ENCODE measurements at regions not wholly inside any gene's neighbourhood (a gene's known extent, or its start where the extent isn't known, plus 50 kb on each side); places are given as distances from the start of the nearest gene placed in this dataset.
A peak's percentile ranks its signal among the peaks of the same experiment; 100 is the strongest.

GRCh38 chr18:30500240-30500945, 542.1 kb downstream of the DSC3 start:
- Histone ChIP-seq H3K27ac (ENCODE audit: insufficient read depth, low read length, poor library complexity, severe bottlenecking) (no peak overlapping the region), H3K9me3 (ENCODE audit: control insufficient read depth in 2 of 2, low read length in 2 of 2) (peaks cover 0 to 5% of the 10 kb centered on the region in 2 experiments), H3K4me1 (ENCODE audit: control insufficient read depth, insufficient read depth, low read length, poor library complexity, severe bottlenecking) (no peaks in the 10 kb centered on the region), H3K27me3 (ENCODE audit: control insufficient read depth, insufficient read depth, low read length) (no peaks in the 10 kb centered on the region), H3K4me3 (ENCODE audit: low read depth, low read length) (no peak overlapping the region), H3K36me3 (ENCODE audit: control insufficient read depth, insufficient read depth, low read length) (no peaks in the 10 kb centered on the region)
- DNase-seq (no peak), ATAC-seq (ENCODE audit: low read depth in 2 of 2) (no peak)
- Mint-ChIP-seq H3K36me3 (no peaks in the 10 kb centered on the region), H3K4me1 (no peaks in the 10 kb centered on the region), H3K9me3 (peaks cover 0 to 22% (median 5%) of the 10 kb centered on the region in 7 donors), H3K27ac (no peak overlapping the region), H3K4me3 (no peak overlapping the region), H3K27me3 (no peaks in the 10 kb centered on the region)

DNA sequence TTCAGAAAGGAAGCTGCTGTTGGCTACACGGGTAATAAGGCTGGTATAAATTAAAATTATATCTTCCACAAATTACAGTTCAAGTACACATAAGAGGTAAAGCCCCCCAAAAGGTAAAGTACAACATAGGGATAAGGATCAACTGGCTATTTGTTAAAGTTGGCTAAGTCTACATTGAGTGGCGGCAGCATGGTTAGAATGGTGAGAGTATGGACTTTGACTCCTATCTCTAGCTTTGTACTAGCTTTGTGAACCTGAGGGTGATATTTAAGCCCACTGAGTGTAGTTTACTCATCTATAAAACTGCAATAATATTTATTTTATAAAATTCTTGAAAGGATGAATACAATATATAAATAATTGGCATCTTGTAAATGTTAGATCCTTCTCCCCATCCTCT, 542.8 kb downstream of the DSC3 start:
- H3K27me3 ChIP-seq (ENCODE audit: control insufficient read depth, insufficient read depth, low read length) = no peaks in the 10 kb centered on the region
- H3K27ac ChIP-seq (ENCODE audit: insufficient read depth, low read length, poor library complexity, severe bottlenecking) = no peak overlapping the region
- no peak overlapping the region for H3K4me3 Mint-ChIP-seq
- DNase-seq (no peak), ATAC-seq (ENCODE audit: low read depth in 2 of 2) (no peak)
- no peaks in the 10 kb centered on the region for H3K36me3 ChIP-seq (ENCODE audit: control insufficient read depth, insufficient read depth, low read length)
- no peaks in the 10 kb centered on the region for H3K36me3 Mint-ChIP-seq
- H3K4me3 ChIP-seq (ENCODE audit: low read depth, low read length) = no peak overlapping the region
- H3K9me3 ChIP-seq (ENCODE audit: control insufficient read depth in 2 of 2, low read length in 2 of 2) = peaks cover 0 to 5% of the 10 kb centered on the region in 2 experiments
- H3K27ac Mint-ChIP-seq = no peak overlapping the region
- no peaks in the 10 kb centered on the region for H3K27me3 Mint-ChIP-seq
- no peaks in the 10 kb centered on the region for H3K4me1 ChIP-seq (ENCODE audit: control insufficient read depth, insufficient read depth, low read length, poor library complexity, severe bottlenecking)
- H3K9me3 Mint-ChIP-seq = peaks cover 0 to 19% (median 5%) of the 10 kb centered on the region in 7 donors
- H3K4me1 Mint-ChIP-seq = no peaks in the 10 kb centered on the region

DNA sequence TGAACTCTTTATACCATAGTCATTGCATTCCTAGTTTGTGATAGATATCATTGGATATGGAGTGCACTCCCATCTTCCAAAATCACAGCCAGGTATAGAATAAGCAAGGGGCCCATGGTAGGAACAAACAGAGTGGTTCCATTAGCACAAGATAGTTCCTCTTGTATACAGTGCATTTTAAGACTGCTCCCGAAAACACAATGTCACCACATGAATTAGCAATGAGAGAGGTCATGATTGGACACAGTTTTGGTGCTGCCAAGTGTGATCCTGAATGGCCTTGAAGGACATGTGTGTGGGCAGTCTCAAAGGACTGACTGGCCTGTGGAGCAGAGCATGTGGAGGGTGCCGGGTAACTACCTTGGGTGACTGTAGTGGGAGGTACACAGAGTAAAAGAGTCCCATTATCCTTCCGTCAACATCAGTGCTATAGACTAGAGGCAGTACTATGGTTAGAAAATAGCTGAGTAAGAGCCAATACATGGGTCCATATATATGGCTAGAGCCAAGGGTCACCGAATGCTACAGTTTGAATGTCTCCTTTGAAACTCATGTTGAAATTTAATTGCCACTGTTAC, 549.9 kb downstream of the DSC3 start:
- Mint-ChIP-seq H3K4me1 (no peaks in the 10 kb centered on the region), H3K27me3 (no peaks in the 10 kb centered on the region), H3K27ac (no peak overlapping the region), H3K9me3 (peaks cover 0 to 22% (median 6%) of the 10 kb centered on the region in 7 donors), H3K36me3 (no peaks in the 10 kb centered on the region), H3K4me3 (no peak overlapping the region)
- peaks cover 0 to 5% of the 10 kb centered on the region in 2 experiments for H3K9me3 ChIP-seq (ENCODE audit: control insufficient read depth in 2 of 2, low read length in 2 of 2)
- H3K36me3 ChIP-seq (ENCODE audit: control insufficient read depth, insufficient read depth, low read length) = no peaks in the 10 kb centered on the region
- no peaks in the 10 kb centered on the region for H3K4me1 ChIP-seq (ENCODE audit: control insufficient read depth, insufficient read depth, low read length, poor library complexity, severe bottlenecking)
- H3K27me3 ChIP-seq (ENCODE audit: control insufficient read depth, insufficient read depth, low read length) = no peaks in the 10 kb centered on the region
- ATAC-seq (ENCODE audit: low read depth in 2 of 2) (no peak), DNase-seq (no peak)
- no peak overlapping the region for H3K27ac ChIP-seq (ENCODE audit: insufficient read depth, low read length, poor library complexity, severe bottlenecking)
- no peak overlapping the region for H3K4me3 ChIP-seq (ENCODE audit: low read depth, low read length)

GRCh38 chr18:30491815-30492551, 550.6 kb downstream of the DSC3 start:
- Histone ChIP-seq H3K27me3 (ENCODE audit: control insufficient read depth, insufficient read depth, low read length) (no peaks in the 10 kb centered on the region), H3K27ac (ENCODE audit: insufficient read depth, low read length, poor library complexity, severe bottlenecking) (no peak overlapping the region), H3K9me3 (ENCODE audit: control insufficient read depth in 2 of 2, low read length in 2 of 2) (peaks cover 0 to 5% of the 10 kb centered on the region in 2 experiments), H3K4me1 (ENCODE audit: control insufficient read depth, insufficient read depth, low read length, poor library complexity, severe bottlenecking) (no peaks in the 10 kb centered on the region), H3K36me3 (ENCODE audit: control insufficient read depth, insufficient read depth, low read length) (no peaks in the 10 kb centered on the region), H3K4me3 (ENCODE audit: low read depth, low read length) (no peak overlapping the region)
- H3K27ac Mint-ChIP-seq = no peak overlapping the region
- no peaks in the 10 kb centered on the region for H3K4me1 Mint-ChIP-seq
- no peaks in the 10 kb centered on the region for H3K36me3 Mint-ChIP-seq
- DNase-seq (peak in 1 of 3 donors; percentile 0), ATAC-seq (ENCODE audit: low read depth in 2 of 2) (no peak)
- H3K27me3 Mint-ChIP-seq = no peaks in the 10 kb centered on the region
- H3K9me3 Mint-ChIP-seq = peaks cover 0 to 25% (median 6%) of the 10 kb centered on the region in 7 donors
- no peak overlapping the region for H3K4me3 Mint-ChIP-seq

DNA sequence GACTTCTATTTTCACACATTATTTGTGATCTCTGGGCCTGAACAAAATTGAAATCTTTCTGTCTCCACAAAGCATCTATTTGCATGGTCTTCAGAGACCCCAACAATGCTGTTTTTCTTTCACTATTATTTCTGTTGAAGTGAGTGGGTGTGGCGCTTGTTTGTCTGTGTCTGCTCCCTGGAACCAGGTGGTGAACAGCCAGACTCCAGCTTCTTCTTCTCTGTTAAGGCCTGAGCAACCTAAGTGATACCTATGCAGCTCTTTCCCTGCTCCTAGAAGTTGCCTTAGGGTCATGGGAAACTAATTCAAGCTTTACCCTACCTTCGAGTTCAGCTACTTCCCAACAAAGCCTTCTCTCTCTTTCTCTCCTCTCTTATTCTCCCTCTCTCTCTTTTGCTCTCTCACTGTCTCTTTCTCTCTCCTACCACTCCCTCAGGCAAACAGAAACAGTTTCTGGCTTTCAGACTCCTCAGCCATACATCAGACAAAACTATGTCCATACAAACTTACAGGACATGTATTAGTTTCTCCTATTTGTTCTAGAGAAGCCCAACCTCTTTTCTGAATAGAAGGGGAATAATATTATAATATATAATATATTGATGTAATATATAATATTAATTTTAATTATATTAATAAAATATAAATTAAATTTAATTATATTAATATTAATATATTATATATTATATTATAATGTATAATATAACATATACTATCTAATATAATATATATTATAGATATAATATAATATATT, 552.5 kb downstream of the DSC3 start:
- H3K9me3 Mint-ChIP-seq = peaks cover 0 to 34% (median 9%) of the 10 kb centered on the region in 7 donors
- peaks cover 0 to 5% of the 10 kb centered on the region in 2 experiments for H3K9me3 ChIP-seq (ENCODE audit: control insufficient read depth in 2 of 2, low read length in 2 of 2)
- no peaks in the 10 kb centered on the region for H3K36me3 ChIP-seq (ENCODE audit: control insufficient read depth, insufficient read depth, low read length)
- H3K4me3 Mint-ChIP-seq = no peak overlapping the region
- no peaks in the 10 kb centered on the region for H3K27me3 Mint-ChIP-seq
- H3K27me3 ChIP-seq (ENCODE audit: control insufficient read depth, insufficient read depth, low read length) = no peaks in the 10 kb centered on the region
- H3K36me3 Mint-ChIP-seq = no peaks in the 10 kb centered on the region
- no peak overlapping the region for H3K27ac Mint-ChIP-seq
- H3K4me3 ChIP-seq (ENCODE audit: low read depth, low read length) = no peak overlapping the region
- ATAC-seq (ENCODE audit: low read depth in 2 of 2) (no peak), DNase-seq (no peak)
- H3K4me1 ChIP-seq (ENCODE audit: control insufficient read depth, insufficient read depth, low read length, poor library complexity, severe bottlenecking) = no peaks in the 10 kb centered on the region
- H3K4me1 Mint-ChIP-seq = no peaks in the 10 kb centered on the region
- no peak overlapping the region for H3K27ac ChIP-seq (ENCODE audit: insufficient read depth, low read length, poor library complexity, severe bottlenecking)

DNA sequence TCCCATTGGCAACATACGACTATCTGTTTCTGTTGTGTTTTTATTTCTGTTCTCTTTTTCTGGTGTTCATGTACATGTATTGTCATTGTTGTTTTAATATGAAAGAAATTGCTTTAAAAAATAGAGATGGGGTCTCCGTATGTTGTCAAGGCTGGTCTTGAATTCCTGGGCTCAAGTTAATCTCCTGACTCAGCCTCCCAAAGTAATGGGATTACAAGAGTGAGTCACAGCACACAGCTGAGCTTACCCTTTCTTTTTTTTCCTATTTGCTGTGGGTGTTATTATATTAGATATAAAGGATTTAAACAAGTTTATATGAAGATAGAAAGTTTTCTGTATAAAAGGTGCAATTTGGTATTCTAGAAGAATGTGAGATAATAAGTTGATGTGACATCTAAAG, 554.6 kb downstream of the DSC3 start:
- Histone ChIP-seq H3K4me1 (ENCODE audit: control insufficient read depth, insufficient read depth, low read length, poor library complexity, severe bottlenecking) (no peaks in the 10 kb centered on the region), H3K36me3 (ENCODE audit: control insufficient read depth, insufficient read depth, low read length) (no peaks in the 10 kb centered on the region), H3K9me3 (ENCODE audit: control insufficient read depth in 2 of 2, low read length in 2 of 2) (no peaks in the 10 kb centered on the region), H3K27me3 (ENCODE audit: control insufficient read depth, insufficient read depth, low read length) (no peaks in the 10 kb centered on the region), H3K27ac (ENCODE audit: insufficient read depth, low read length, poor library complexity, severe bottlenecking) (no peak overlapping the region), H3K4me3 (ENCODE audit: low read depth, low read length) (no peak overlapping the region)
- no peak for DNase-seq
- Mint-ChIP-seq H3K36me3 (no peaks in the 10 kb centered on the region), H3K9me3 (peaks cover 0 to 30% (median 8%) of the 10 kb centered on the region in 7 donors), H3K4me1 (no peaks in the 10 kb centered on the region), H3K27ac (no peak overlapping the region), H3K27me3 (no peaks in the 10 kb centered on the region), H3K4me3 (no peak overlapping the region)
- ATAC-seq (ENCODE audit: low read depth in 2 of 2) = no peak

DNA sequence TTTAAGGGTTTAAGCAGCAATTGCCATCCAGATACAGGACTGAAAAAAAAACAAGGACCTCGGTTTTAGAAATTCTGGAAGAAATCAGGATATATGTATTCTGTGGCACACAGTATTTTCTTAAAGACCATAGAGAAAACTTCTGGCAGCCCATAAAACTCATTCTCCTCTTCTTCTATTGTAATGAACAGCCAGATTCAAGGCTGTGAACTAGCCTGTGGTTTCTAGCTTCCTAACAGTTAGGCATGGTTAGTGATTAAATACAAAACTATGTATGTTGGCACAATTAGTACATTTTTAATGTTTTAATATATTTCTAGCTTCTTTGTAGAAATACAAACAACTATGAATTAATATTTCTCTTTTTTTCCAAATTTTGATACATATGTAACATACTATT, 555.7 kb downstream of the DSC3 start:
- Histone ChIP-seq H3K36me3 (ENCODE audit: control insufficient read depth, insufficient read depth, low read length) (no peaks in the 10 kb centered on the region), H3K27ac (ENCODE audit: insufficient read depth, low read length, poor library complexity, severe bottlenecking) (no peak overlapping the region), H3K27me3 (ENCODE audit: control insufficient read depth, insufficient read depth, low read length) (no peaks in the 10 kb centered on the region), H3K4me1 (ENCODE audit: control insufficient read depth, insufficient read depth, low read length, poor library complexity, severe bottlenecking) (no peaks in the 10 kb centered on the region), H3K4me3 (ENCODE audit: low read depth, low read length) (no peak overlapping the region), H3K9me3 (ENCODE audit: control insufficient read depth in 2 of 2, low read length in 2 of 2) (no peaks in the 10 kb centered on the region)
- Mint-ChIP-seq H3K4me3 (no peak overlapping the region), H3K36me3 (no peaks in the 10 kb centered on the region), H3K9me3 (peaks cover 0 to 24% (median 6%) of the 10 kb centered on the region in 7 donors), H3K27me3 (no peaks in the 10 kb centered on the region), H3K27ac (no peak overlapping the region), H3K4me1 (no peaks in the 10 kb centered on the region)
- ATAC-seq (ENCODE audit: low read depth in 2 of 2) (no peak), DNase-seq (no peak)

Measured in CD4-positive, CD25-positive, alpha-beta regulatory T cell (primary cell).